ENCODE measurements at regions not wholly inside any gene's neighbourhood (a gene's known extent, or its start where the extent isn't known, plus 50 kb on each side); places are given as distances from the start of the nearest gene placed in this dataset.

GRCh38 chr1:106290805-106291501 is 765.5 kb upstream of the PRMT6 start:
- TF ChIP-seq CTCF (IDR thresholded peaks at IDR 0.05; ENCODE audit: low read depth, low read length) = no peak
- TF ChIP-seq POLR2A (IDR thresholded peaks at IDR 0.05; ENCODE audit: extremely low read depth, insufficient read length) = no peak
